ENCODE measurements at regions not wholly inside any gene's neighbourhood (a gene's known extent, or its start where the extent isn't known, plus 50 kb on each side); places are given as distances from the start of the nearest gene placed in this dataset.
"Not testable (repeated sequence)": the region's sequence is repeated elsewhere in the genome, so short reads cannot be mapped to it uniquely, and the experiment has no call there.

DNA sequence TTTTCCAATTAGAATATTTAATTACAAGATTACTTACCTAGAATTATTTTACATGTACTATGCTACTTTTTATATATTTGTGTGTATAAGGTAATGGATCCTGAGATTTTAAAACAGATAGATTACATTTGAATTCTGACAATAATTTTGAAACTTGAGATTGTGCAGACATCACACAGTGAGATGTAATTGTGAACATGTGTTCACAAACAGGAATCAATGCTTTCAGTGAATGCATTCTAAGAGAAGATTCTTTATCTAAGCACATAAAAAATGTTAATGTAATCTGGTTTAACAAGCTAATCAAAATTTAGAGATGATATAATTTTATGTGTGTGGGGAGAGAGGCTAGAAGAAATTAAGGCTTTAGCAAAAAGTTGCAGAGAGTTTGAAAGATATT is 1925.5 kb downstream of the ARAP2 start:
- DNase-seq: no peak

DNA sequence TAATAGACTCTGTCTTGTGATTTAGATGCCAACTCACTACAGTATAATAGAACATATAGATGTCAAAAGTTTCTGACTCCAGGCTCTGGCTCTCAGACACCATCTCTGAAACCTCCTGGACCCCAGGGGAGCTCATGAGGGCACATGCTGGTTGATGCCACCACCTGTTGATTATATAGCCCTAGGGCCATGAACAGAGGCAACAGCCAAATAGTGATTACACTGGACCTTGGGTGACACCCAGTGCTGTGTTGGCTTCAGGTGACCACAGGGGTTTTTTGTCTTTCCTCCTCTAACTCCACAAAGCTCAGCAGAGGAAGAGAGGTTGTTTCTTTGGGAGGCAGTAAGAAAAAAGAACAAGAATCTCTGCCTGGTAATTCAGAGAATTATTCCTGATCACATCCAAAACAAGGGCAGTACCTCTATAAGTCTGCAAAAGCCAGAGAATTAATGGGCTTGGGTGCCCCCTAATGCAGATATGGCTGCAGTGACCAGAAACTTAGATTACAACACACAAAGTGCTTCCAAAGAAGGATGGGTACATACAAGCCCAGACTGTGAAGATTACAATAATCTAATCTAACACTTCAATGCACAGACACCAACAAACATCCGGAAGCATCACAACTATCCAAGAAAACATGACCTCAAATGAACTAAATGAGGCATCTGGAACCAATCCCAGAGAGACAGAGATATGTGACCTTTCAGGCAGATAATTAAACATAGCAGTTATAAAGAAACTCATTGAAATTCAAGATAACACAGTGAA is 1920.6 kb downstream of the ARAP2 start:
- DNase-seq: no peak

DNA sequence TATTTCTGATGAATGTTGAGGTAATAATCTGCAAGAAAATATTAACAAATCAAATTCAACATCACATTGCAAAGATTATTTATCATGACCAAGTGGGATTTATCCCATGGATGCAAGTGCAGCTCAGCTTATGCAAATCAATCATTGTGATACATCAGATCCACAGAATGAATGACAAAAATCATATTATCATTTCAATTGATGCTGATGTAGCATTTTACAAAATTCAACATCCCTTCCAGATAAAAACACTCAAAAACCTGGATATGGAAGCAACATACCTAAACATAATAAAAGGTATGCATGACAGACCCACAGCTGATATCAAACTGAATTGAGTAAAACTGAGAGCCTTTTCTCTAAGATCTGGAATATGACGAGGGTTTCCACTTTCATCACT is 1915.4 kb downstream of the ARAP2 start:
- DNase-seq: no peak

DNA sequence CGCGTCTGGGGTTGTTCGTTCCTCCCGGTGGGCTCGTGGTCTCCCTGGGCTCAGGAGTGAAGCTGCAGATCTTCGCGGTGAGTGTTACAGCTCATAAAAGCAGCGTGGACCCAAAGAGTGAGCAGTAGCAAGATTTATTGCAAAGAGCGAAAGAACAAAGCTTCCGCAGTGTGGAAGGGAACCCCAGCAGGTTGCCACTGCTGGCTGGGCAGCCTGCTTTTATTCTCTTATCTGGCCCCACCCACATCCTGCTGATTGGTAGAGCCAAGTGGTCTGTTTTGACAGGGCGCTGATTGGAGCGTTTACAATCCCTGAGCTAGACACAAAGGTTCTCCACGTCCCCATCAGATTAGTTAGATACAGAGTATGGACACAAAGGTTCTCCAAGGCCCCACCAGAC is 1909.2 kb downstream of the ARAP2 start:
- DNase-seq: not testable (repeated sequence)

DNA sequence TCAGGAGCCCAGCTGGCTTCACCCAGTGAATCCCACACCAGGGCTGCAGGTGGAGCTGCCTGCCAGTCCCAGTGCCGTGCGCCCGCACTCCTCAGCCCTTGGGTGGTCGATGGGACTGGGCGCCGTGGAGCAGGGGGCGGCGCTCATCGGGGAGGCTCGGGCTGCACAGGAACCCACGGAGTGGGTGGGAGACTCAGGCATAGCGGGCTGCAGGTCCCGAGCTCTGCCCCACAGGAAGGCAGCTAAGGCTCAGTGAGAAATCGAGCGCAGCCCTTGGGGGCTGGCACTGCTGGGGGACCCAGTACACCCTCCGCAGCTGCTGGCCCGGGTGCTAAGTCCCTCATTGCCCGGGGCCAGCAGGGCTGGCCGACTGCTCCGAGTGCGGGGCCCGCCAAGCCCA is 1908.8 kb downstream of the ARAP2 start:
- not testable (repeated sequence) for DNase-seq

DNA sequence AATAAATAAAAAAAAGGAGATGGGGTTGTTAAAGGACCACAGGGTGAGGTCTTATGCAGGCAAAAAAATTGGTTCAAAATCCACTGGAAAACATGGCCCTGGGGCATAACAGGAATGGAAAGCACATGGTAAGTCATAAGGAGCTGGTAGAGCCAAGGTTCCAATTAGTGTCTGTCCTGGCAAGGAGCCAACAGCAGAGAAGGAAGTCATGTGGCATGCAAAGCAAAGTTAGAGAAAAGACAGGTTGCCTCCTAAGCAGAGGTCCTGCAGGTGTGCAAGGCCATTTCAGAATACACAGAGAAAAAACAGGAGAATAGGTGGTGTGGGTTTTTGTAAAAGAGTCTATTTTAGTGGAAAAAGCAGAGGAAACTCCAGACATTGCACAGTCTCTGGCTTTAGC is 1881.7 kb downstream of the ARAP2 start:
- no peak for DNase-seq

DNA sequence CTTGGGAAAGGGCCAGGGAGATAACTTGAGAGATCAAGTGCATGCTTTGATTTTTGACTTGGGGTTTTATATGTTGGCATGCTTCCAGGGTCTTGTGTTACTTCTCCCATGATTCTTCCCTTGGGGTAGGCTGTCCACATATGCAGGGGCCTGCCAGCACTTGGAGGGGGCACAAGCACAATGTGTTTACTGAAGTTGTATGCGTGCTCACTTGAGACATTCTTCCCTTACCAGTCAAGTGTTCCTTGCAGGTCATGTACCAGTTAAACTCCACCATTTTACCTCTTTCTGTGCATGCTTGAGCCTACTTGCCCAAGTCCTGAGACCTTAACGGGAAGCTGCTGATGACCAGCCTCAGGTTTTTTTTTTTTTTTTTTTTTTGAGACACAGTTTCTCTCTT is 1880.5 kb downstream of the ARAP2 start:
- no peak for DNase-seq

DNA sequence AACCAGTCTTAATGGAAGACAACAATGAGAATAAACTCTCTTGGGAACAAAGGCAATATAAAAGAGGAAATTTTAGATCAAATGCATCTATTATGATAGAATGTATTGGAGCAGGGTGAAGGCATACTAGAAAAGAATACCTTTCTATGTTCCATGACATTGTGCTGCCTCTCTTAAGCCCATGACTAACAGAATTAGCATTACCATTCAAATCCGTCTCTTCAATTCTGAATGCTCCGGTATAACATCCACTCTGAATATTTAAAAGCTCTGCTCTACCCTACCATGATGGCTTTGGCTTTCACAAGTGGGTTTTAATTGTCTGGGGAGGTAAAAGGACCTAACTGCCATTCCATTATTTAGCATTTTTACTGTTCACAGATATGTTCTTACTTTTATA is 1878.4 kb downstream of the ARAP2 start:
- no peak for DNase-seq

DNA sequence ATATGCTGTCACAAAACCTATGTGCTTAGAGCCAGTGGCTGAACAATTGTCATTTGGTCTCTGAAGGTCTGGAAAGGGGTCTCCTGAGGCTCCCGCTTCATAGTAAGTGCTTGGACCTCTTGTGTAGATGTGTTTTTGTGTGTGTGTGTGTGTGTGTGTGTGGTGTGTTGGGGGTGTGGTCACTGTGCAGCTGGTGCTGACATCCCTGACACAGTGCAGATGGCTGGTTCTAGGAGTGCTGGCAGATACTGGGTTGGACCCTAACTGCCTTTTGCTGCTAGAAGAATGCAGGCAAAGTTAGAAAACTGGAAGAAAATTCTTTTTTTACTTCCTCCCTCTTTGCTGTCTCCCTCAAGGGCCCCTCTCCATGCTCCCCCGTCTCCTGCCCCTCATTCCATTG is 1872.6 kb downstream of the ARAP2 start:
- no peak for DNase-seq

DNA sequence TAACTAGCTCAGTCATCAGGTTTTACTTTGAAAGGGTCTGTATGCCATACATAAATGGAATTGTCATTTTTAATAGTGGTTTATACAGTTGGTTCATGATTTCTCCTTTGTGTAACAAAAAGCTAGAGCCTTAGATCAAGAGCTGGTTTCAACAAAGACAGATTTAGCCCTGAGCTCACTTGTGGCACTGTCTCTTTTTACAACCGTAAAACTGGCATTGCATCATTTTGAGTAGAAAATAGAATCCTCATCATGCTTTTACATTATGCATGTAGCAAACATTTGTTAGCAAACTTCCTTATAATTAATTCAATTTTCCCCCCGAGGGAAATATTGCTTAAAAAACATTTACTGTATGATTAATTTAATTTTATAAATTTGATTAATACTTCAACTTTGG is 1871.5 kb downstream of the ARAP2 start:
- DNase-seq: no peak

DNA sequence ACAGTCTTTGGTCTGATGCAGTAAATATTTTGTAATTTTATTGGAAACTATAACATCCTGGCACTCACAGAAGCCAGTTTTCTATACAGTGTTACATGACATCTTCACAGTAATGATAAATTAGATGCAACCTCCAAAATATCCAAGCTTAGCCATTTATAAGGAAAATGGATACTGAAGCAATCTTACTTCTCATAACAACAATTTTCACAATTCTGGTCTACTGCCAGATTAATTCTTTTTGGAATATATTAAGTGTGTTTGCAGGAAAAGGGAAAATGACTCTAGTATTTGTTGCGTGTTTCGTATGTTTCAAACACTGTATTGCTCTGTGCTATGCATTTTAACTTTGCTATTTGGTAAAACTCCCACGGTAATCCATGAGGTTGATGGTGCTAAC is 1870.9 kb downstream of the ARAP2 start:
- DNase-seq: no peak

DNA sequence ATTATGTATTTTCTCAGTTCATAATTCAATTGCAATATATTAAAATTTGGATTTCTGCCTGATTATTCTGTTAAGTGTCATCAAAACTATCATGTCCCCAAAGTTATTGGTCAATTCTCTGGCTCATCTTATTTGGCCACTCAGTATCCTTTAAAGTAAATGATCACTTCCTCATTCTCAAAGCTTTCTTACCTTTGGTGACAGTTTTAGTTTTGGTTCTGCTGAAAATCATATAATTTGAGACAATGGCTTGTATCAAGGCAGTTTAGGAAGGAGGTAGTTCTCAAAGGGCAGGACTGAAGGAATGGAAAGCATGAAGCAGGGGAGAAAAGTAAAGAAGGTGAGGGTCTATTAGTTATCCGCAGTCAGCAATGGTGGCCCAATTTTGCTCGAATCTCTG is 1832.1 kb downstream of the ARAP2 start:
- DNase-seq: no peak

DNA sequence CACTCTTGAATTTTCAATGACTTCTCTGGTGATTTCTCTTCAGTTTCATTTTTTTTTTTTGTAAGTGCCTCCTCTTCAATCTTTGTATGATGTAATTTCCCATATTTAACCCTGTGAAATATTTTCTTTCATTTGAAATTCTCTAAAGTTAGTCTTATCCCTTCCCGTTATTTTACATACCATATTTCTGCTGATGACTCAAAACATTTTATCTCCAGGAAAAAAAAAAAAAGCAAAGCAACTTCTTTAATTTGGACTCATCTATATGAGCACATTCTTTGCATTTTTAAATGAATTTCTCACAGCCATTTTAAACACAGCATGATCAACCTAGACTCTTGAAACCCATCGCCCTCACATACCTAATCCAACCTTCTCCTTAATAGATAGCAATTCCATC is 1831.4 kb downstream of the ARAP2 start:
- no peak for DNase-seq

DNA sequence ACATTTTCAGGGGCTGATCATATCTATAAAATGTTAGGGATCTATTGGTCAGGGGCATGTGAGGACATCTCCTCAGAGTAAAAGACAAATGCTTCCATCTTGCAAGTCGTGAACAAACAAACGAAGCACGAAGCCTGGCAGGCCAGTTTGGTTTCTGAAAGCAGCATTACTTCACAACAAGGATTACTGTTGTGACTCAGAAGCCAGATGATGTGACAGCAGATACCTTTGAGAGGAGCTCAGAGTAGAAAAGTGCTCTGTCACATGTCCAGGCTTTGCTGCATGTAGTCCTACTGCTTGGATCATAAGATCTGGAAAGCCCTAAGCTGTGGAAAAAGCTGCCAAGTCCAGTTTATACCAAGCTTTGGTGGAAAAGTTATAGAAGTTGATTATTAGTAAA is 1827.2 kb downstream of the ARAP2 start:
- no peak for DNase-seq

DNA sequence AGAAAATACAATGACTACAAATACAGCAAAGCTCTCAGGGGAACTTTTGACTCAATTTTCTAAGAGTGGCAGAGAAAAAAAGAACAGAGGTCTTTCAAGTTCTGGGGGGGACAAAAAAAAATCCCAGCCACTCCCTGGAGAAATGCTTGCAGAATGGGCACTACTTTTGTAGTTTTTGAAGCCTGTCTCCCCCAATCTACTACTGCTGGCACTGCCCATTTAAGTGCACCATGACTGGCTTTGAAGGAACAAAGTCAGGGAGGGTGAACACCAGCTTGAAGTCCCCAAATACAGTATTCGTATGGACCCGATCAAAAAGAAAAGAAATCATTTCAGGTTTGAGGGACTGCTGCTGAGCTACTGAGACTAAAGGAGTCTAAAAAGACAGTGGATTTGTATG is 1824.4 kb downstream of the ARAP2 start:
- no peak for DNase-seq

DNA sequence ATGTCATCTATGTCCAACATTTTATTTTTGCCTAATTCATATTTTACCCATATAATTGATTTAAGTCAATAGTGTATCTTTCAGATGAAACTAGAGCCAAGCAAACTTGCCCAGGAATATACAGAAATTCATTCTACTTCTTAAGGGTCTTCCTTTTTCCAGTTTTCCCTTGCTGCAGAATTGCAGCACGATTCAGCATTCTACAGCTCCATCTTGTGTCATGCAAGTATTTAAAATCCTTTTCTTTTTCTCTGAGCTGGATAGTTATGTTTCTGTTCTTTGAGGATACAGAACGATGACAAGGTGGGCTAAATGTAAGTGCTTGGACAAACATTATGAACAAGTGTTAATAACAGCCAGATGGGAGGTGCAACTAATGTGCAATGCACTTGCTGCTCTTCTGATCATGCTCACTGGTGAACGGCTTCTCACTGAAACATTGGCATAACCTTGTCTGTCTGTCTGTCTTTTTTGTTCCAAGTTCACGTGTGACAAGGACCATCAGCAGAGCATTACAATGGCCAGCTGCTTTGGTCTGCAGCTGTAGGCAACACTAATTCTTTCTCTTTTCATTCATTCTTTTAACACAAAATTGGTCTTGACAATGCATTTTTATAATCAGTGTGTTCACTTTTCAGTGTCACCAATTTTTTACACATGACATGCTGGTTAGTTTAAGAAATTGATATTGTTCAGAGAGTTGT is 1821.7 kb downstream of the ARAP2 start:
- DNase-seq: no peak

DNA sequence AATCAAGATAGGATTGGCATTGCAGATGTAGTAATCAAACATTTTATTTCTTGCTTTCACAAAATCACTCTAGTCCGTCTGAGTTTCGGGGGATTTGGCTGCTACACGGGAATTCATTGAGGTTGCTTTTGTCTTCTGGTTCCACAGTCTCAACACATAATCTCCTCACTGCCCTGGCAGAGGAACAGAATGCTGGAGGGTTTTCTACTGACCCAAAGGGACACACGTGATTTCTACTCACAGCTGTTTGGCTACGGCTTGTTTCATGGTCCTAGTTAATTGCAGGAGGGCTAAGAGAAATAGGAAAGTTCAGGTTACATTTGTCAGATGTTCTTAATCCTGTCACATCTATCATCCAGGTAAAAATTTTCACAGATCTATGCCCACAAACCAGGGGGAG is 1811.6 kb downstream of the ARAP2 start:
- DNase-seq: no peak

DNA sequence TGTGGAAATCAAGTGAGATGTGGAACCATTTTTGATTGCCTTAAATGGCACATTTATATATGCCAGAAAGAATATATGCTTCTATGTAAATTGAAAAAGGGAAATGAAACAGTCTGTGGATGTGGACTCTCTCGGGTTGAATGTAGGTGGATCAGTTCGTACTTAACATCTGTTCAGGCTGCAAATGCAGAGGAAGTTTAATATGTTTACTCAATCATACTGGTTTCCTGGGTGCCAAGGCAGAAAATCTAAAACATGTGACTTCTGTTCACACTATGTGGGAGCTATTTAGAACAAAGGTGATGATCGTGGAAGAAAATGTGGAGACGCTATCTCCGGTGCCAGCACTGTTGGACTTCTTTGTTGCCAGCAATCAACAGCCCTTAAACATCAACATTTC is 1809.9 kb downstream of the ARAP2 start:
- DNase-seq: not testable (repeated sequence)

DNA sequence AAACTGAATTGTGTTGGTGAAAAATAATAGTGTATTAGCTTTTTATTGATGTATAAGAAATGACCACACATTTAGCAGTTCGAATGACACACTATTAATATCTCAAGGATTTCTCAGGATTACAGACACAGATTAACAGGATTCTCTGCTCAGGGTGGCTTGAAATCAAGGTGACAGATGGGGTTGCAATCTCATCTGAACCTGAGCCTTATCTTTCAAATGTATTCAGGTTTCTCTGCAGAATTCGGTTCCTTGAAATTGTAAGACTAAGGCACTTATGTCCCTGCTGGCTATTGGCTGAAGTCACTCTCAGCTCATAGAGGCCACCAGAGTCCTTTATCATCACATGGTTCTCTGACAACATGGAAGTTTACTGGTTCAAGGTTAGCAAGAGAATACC is 1780.1 kb downstream of the ARAP2 start:
- no peak for DNase-seq

DNA sequence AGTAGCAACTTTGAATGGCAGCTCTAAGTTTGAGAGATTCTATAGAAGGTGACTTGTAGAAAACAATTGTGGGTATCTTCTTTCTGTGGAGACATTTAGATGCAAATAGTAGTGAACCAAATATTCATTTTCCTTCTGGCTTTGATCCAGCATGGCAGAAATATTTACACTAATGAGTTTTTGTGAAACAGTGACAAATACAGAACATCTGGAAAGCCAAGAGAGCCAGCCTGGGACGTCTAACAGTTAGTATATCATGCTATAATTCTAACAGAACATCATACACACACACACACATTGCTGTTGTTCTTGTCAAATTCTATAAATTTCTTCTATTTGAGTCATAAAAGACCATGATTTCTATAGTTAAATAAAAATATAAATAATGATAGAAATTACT is 1777.9 kb downstream of the ARAP2 start:
- DNase-seq: no peak

DNA sequence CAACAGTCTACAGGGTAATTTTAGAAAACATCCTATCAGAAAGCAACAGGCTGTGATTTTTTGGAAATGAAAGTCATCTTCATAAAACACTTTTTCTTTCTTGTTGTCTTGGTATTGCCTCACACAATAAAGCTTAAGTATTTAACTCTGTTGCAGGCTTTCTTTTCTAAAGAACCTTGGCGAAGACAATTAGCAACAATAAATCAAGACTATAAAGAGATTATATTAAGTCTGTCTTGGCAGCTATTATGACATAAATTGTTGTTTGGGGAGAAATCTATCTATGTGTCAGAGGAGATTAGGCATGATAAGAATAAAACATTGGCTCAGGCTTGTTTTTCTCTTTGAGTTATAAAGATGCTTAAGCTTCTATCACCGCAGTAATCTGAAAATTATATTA is 1774.8 kb downstream of the ARAP2 start:
- no peak for DNase-seq

DNA sequence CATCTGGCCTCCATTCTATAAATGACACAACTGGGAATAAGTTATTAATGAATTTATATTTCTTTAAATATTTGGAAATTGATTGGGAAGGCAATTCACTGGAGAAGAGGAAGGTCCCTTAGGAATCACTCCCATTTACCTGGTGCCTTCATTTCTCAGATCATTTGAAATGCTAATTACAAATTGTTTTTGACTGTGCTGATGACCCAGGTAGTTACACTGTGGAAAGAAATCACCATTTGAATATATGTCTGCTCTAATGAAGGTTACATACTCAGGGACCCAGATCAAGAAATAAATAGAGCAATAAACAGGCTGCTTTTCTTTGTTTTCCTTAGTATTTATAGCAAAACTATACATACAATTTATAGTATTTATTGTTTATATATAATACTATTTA is 1759.1 kb downstream of the ARAP2 start:
- no peak for DNase-seq

DNA sequence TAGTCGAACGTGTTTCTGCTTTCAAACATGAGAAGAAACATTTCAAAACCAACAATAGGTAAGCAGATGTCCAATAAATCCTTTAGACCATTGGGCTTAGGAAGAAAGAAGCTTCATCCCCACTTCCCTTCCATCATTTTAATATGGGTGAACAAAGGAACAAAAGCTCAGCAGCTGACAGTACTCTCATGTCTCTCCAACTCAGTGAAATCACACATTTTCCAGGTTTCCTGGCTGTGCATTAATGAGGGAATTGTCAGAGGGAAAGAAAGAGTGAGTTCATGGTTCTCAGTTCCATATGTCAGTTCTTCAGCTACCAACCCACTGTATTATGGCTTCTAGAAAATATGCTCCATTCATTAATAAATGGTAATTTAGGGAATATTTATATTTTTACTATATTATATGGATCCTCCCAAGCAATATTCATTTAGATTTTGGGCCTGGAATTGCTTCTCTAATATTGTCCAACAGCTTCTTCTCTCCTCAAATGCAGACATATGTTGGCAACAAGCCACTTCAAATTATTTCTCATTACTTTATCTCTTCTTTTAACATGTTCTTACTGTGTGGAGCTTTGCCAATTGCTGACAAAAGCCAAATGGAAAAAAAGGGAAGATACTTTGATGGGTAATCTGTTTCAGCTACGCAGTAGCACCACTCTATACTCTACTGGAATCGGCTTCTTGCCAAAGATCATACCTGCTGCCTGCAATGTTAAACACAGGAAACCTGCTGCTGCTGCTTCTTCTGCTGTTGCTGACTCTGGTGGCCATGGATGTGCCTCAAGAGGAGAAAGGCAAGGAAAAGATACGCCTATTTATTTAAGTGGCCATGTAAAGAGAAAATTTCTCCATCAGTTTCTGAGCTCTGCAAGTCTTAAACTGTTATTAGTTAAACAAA is 1757.6 kb downstream of the ARAP2 start:
- DNase-seq: no peak

DNA sequence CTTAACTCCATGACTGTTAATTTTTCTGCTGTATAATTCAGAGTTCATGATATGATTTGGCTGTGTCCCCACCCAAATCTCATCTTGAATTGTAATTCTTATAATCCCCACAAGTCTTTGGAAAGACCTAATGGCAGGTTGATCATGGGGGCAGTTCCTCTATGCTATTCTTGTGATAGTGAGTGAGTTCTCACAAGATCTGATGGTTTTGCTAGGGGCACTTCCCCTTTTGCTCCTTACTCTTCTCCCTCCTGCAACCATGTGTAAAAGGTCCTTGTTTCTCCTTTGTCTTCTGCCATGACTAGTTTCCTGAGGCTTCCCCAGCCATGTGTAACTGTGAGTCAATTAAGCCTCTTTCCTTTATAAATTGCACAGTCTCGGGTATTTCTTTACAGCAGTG is 1751.9 kb downstream of the ARAP2 start:
- DNase-seq: no peak
